ENCODE measurements at regions not wholly inside any gene's neighbourhood (a gene's known extent, or its start where the extent isn't known, plus 50 kb on each side); places are given as distances from the start of the nearest gene placed in this dataset.

DNA sequence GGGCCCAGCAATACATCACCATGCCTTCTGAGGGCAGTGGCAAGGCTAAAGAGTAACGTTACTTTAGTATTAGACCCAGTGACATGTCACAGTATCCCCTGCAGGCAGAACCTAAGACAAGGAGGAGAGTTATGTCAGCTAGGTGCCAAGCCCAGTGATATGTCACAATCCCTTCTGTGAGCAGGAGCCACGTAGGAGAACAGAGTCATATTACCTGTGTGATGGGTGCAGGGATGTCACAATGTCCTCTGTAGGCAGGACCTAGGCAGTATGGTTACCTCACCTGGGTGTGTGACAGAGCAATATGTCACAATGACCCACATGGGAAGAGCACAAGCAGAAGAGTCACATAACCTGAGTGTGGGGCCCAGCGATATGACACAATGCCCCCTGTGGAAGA lies 121.8 kb downstream of the ZNF675 start:
- no peaks in the 10 kb centered on the region for H3K9me2 ChIP-seq (replicated peaks; ENCODE audit: low read length)
- H3K4me3 ChIP-seq (ENCODE audit: low read length): no peak overlapping the region
- DNase-seq (no peak), ATAC-seq (no peak)
- H3F3A ChIP-seq (ENCODE audit: low read length, unreplicated experiment): no peaks in the 10 kb centered on the region
- H3K4me2 ChIP-seq (ENCODE audit: low read length): no peak overlapping the region
- H3K4me1 ChIP-seq (ENCODE audit: insufficient read depth, low read length): no peaks in the 10 kb centered on the region
- no peak for TF ChIP-seq EZH2phosphoT487 (IDR thresholded peaks at IDR 0.05; ENCODE audit: borderline replicate concordance, low read length)
- TF ChIP-seq, protein P1, sequence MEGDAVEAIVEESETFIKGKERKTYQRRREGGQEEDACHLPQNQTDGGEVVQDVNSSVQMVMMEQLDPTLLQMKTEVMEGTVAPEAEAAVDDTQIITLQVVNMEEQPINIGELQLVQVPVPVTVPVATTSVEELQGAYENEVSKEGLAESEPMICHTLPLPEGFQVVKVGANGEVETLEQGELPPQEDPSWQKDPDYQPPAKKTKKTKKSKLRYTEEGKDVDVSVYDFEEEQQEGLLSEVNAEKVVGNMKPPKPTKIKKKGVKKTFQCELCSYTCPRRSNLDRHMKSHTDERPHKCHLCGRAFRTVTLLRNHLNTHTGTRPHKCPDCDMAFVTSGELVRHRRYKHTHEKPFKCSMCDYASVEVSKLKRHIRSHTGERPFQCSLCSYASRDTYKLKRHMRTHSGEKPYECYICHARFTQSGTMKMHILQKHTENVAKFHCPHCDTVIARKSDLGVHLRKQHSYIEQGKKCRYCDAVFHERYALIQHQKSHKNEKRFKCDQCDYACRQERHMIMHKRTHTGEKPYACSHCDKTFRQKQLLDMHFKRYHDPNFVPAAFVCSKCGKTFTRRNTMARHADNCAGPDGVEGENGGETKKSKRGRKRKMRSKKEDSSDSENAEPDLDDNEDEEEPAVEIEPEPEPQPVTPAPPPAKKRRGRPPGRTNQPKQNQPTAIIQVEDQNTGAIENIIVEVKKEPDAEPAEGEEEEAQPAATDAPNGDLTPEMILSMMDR (conservative IDR thresholded peaks at IDR 0.05; ENCODE audit: low read depth, low read length): no peak
- H2AFZ ChIP-seq (ENCODE audit: low read length): no peak overlapping the region
- H3K36me3 ChIP-seq (ENCODE audit: low read depth, low read length): no peaks in the 10 kb centered on the region; the same call in 1 of the 2 replicates
- H3K9me3 ChIP-seq (ENCODE audit: low read length): peaks cover 18% of the 10 kb centered on the region
- H3K27me3 ChIP-seq (ENCODE audit: low read length): no peaks in the 10 kb centered on the region
- no TSS peak for BruUV-seq (replicated peaks)
- H4K20me1 ChIP-seq (ENCODE audit: low read length): no peaks in the 10 kb centered on the region
- no peaks in the 10 kb centered on the region for H3K79me2 ChIP-seq (ENCODE audit: low read length)
- ChIA-PET CTCF (no interaction called here), POLR2A (ENCODE audit: unreplicated experiment) (no interaction called here)
- no peak overlapping the region for H3K9ac ChIP-seq (ENCODE audit: low read length)
- 0 out of 2 replicates have a peak overlapping the region, but pooled peaks have one; percentile 51 for H3K27ac ChIP-seq (ENCODE audit: low read length)
- intact Hi-C loops (cut with micrococcal nuclease): no loop called here

DNA sequence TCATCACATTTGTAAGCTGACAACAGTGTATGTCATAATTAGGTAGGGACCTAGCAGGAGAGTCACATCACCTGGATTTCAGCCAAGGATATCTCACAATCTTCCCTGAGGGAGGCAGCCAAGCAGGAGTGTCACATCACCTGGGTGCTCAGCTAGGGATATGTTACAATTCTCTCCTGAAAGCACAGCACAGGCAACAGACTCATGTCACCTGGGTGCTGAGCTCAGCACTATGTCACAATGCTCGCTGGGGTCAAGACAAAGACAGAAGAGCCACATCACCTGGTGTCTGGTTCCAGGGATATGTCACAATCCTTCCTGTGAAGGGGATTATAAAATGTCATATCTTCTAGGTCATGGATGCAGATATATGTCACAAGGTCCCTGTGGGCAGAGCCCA lies 123.7 kb downstream of the ZNF675 start:
- Histone ChIP-seq H3K9me3 (ENCODE audit: low read length) (peaks cover 16% of the 10 kb centered on the region; the same call in 1 of the 2 replicates), H3K27me3 (ENCODE audit: low read length) (no peaks in the 10 kb centered on the region), H2AFZ (ENCODE audit: low read length) (no peak overlapping the region), H3K4me1 (ENCODE audit: insufficient read depth, low read length) (peaks cover 6% of the 10 kb centered on the region; the same call in 1 of the 2 replicates), H4K20me1 (ENCODE audit: low read length) (no peaks in the 10 kb centered on the region), H3K27ac (ENCODE audit: low read length) (no peak overlapping the region), H3K4me3 (ENCODE audit: low read length) (no peak overlapping the region), H3K36me3 (ENCODE audit: low read depth, low read length) (peaks cover 7% of the 10 kb centered on the region; the same call in 1 of the 2 replicates), H3K79me2 (ENCODE audit: low read length) (no peaks in the 10 kb centered on the region), H3K4me2 (ENCODE audit: low read length) (no peak overlapping the region), H3K9ac (ENCODE audit: low read length) (no peak overlapping the region), H3F3A (ENCODE audit: low read length, unreplicated experiment) (no peaks in the 10 kb centered on the region), H3K9me2 (replicated peaks; ENCODE audit: low read length) (no peaks in the 10 kb centered on the region)
- intact Hi-C loops (cut with micrococcal nuclease): no loop called here
- BruUV-seq (replicated peaks): no TSS peak
- ATAC-seq (no peak), DNase-seq (no peak)
- ChIA-PET CTCF (no interaction called here), POLR2A (ENCODE audit: unreplicated experiment) (no interaction called here)
- TF ChIP-seq, protein P1 (conservative IDR thresholded peaks at IDR 0.05; ENCODE audit: low read depth, low read length): no peak
- no peak for TF ChIP-seq EZH2 (IDR thresholded peaks at IDR 0.05; ENCODE audit: low read length, unreplicated experiment)
- TF ChIP-seq EZH2phosphoT487 (IDR thresholded peaks at IDR 0.05; ENCODE audit: borderline replicate concordance, low read length): no peak

DNA sequence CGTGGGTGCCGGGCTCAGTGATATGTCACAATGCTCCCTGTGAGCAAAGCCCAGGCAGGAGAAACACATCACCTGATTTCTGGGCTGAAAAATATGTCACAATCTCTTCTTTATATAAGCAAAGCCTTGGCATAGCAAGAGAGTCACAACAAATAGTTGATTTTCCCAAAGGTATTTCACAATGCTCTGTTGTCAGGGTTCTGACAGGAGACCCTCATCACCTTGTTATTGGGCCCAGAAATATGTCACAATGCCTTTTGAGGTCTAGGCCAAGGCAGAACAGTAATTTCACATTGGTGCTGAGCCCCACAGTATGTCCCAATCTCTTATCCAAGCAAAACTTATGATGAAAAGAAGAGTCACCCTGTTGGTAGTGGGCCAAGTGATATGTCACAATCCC lies 125.7 kb downstream of the ZNF675 start:
- ATAC-seq (no peak), DNase-seq (peak; percentile 43)
- POLR2A ChIA-PET (ENCODE audit: unreplicated experiment): no interaction called here
- no peaks in the 10 kb centered on the region for H4K20me1 ChIP-seq (ENCODE audit: low read length)
- H3K9me3 ChIP-seq (ENCODE audit: low read length): peaks cover 11% of the 10 kb centered on the region
- no peak overlapping the region for H2AFZ ChIP-seq (ENCODE audit: low read length)
- peaks cover 16% of the 10 kb centered on the region; the same call in 1 of the 2 replicates for H3K36me3 ChIP-seq (ENCODE audit: low read depth, low read length)
- BruUV-seq (replicated peaks): no TSS peak
- H3K9ac ChIP-seq (ENCODE audit: low read length): no peak overlapping the region
- peaks cover 9% of the 10 kb centered on the region; the same call in 1 of the 2 replicates for H3K4me1 ChIP-seq (ENCODE audit: insufficient read depth, low read length)
- no peaks in the 10 kb centered on the region for H3K79me2 ChIP-seq (ENCODE audit: low read length)
- H3K4me2 ChIP-seq (ENCODE audit: low read length): no peak overlapping the region
- H3K27ac ChIP-seq (ENCODE audit: low read length): peak overlapping the region; percentile 39
- no peak overlapping the region for H3K4me3 ChIP-seq (ENCODE audit: low read length)
- intact Hi-C loops (cut with micrococcal nuclease): no loop called here
- no peaks in the 10 kb centered on the region for H3K9me2 ChIP-seq (replicated peaks; ENCODE audit: low read length)
- TF ChIP-seq EZH2phosphoT487 (IDR thresholded peaks at IDR 0.05; ENCODE audit: borderline replicate concordance, low read length): no peak
- no peak for TF ChIP-seq EZH2 (IDR thresholded peaks at IDR 0.05; ENCODE audit: low read length, unreplicated experiment)
- TF ChIP-seq, protein P1 (conservative IDR thresholded peaks at IDR 0.05; ENCODE audit: low read depth, low read length): no peak
- no peaks in the 10 kb centered on the region for H3K27me3 ChIP-seq (ENCODE audit: low read length)
- H3F3A ChIP-seq (ENCODE audit: low read length, unreplicated experiment): no peaks in the 10 kb centered on the region
- CTCF ChIA-PET: no interaction called here
